GM19351 (cell line): ENCODE measurements at regions not wholly inside any gene's neighbourhood (a gene's known extent, or its start where the extent isn't known, plus 50 kb on each side); places are given as distances from the start of the nearest gene placed in this dataset.

Source experiments
- ATAC-seq: cut with Tn5 transposase; IDR thresholded peaks from one replicate; pipeline ENCODE4 v1.9.1; 2021; ENCODE audit warnings: mild to moderate bottlenecking, moderate library complexity; ENCODE audit not compliant: unreplicated experiment

DNA sequence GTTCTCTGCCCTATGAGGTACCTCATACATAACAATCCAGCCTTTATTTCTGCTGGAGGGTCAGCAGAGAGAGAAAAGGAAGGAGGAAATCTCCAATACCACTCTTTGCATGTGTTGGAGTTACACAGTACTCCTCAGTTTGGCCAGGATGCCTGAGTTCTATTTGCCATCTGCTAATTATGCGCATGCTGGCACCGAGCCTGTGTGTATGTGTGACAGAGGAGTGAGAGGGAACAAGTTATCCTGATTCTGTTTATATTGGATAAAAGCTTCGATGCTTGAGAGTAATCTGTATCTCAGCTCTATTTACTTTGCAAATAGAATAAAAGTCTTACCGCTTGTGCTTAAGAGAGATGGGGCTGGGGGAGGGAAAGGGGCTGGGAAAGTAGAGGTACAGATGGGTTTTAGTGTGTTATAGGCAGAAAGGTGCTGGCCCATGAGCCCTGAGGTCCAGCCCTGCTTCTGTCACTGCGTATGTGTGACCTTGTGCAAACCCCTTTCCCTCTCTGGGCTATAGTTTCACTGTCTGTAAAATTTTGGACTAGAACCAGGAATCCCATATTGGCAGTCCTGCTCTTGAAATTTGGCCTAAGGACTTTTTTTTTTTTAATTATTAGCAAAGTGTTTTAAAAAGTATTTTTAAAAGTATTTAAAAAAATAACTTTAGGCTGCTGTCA, 54.5 kb upstream of the PLXNA2 start:
- ATAC-seq: no peak

DNA sequence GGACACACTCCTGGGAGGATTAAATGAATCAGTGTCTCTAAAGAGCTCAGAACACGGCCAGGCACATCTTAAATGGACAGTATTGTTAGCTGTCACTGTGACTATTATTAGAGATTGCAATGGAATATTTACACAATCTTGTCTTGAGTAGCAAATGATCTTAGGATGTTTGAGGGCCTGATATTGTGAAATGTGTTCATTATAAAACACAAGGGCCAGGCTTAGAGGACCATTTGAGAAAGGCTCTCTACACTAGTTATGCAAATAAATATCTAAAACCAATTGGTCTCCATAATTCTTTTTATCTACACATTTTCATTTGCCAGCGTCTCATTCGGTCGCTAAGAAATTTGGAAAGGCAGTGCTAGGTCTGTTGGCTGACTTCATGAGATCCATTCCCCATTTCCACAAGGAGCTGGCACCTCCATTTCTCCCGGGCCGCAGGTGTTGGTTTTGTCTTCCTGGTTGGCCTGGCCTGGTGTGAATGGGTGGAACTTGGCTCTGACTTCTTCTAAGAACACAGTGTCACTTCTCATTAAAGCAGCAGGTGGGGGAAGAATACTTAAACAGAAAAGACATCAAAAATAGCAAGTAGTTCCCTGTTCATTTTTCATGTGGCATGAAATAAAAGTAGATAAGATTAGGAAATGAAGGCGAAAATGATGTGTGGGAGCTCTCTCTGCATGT, 56.0 kb upstream of the PLXNA2 start:
- no peak for ATAC-seq

DNA sequence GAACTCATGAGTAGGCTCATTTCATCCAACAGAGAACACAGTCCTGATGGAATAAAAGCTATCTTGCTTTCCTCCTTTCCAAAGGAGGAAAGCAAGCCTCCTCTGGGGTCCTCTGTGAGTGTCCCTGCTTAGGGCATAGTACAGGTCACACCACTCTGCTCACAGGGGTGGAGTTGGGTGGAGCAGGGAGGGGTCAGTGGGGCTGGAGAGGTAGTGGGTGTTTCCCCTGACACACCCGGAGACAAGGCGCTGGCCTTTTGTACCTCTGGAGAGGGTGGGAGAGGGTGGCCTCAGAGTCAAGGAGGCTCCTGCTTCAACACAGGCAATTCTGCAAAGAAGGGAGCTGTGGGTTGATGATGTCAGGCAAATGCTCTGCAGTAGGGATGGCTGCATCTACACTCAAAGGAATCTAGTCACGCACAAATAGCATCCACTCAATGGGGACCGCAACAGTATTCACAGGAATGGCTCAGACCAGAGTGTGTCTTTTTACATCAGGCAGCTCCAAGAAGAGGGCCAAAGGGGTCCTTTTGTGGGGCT, 58.6 kb upstream of the PLXNA2 start:
- no peak for ATAC-seq

DNA sequence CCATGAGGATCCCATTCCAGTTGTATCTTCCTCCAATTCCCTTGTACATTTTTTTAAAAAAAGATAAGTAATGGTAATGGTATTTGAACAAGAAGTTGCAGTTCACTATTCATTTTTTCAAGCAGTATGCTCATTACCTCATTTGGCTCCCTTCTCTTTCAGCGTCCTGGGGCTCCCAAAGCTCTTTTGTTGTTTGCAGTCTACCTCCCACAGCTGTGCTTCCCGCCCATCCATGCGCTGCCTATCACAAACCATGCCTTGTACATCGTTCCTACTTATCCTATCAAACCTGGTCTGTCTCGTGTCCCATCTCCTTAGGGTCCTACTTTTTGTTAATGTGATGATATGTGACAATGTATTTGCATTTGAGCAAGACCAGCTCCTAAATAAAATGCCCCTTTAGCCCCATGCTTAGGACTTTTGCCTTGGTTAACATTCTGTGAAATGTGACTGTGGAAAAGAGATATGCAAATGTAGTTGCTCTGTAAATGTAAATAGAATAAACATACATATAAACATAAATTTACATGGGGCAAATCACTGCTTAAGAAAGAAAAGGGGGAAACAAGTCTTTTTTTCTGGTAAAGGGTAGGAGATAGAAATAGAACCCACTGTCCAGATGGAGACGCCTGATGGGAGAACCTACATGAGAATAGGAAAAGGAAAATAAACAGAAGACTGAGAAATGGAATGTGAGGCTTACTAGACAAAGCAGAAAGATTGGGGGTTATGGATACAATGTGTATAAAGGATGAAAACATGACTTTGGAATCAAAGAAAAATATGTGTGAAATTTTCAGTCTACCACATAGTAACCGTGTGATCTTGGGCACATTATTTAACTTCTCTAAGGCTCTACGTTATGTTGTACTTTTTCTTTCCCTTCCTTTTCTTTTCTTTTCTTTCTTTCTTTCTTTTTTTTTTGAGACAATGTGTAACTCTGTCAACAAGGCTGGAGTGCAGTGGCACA, 59.8 kb upstream of the PLXNA2 start:
- no peak for ATAC-seq

DNA sequence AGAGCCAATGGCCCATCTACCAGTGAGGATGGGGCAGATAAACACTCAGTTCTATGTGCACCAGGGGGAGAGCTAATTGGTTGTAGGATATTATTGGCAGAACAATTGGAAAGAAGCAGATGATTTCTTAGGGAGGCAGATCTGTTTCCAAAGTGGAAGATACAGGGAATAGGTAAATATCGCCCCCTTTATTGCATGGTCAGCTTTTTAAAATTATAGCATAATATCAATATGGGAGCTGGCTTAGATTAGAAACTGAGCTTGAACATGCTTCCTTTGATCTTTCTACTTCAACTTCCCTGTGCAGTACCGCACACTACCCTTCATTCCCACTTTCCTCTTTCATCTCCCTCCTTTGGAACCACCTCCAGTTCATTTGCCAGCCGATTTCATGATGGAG, 64.0 kb upstream of the PLXNA2 start:
- ATAC-seq: no peak

DNA sequence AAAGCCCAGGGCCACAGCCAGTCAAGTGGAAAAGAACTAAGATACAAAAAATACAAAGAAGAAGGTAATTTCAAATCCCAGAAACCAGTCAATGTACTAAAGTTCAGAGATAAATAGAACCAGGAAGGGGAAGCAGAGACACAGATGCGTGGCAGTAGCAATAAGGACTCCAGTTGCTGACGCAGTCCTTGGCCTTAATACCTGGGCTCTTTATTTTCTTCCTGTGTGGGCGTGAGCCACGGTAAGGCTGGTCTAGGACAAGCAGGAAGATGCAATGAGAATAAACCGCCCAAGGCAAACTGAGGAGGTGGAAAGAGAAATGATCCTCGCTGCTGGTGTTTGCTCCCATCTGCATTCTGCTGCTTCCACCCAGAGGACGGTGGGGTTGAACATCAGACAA, 65.6 kb upstream of the PLXNA2 start:
- ATAC-seq: no peak

DNA sequence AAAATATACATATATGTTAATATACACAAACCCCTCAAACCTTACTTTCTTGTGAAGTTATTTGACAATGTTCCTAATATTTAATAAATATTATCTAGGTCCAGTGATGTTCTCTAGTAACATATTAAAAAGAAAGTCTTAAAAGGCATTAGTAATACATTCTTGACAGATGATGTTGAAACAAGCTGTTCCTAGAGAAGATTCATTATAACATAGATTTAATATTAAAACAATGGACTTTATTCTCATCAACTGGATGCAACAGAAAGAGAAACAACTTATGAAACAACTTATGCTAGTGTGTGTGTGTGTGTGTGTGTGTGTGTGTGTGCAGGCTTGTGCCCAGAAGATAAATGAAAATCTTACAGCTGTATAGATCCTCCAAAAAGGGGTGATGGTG, 68.5 kb upstream of the PLXNA2 start:
- no peak for ATAC-seq

DNA sequence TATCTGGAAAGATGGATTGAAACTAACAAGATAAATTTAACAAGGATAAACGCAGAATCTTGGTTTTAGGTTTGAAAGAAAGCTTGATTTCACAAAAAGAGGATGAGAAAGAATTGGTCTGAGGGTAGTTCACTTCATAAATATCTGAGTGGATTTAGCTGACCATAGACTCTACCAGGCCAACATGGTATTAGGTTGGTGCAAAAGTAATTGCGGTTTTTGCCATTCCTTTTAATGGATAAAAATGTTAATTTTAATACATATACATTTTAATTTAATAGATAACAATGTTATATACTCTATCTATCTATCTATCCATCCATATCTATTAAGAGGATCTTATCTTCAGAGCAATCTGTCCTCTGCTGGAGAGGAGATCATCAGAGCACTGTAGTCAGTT, 70.2 kb upstream of the PLXNA2 start:
- no peak for ATAC-seq

DNA sequence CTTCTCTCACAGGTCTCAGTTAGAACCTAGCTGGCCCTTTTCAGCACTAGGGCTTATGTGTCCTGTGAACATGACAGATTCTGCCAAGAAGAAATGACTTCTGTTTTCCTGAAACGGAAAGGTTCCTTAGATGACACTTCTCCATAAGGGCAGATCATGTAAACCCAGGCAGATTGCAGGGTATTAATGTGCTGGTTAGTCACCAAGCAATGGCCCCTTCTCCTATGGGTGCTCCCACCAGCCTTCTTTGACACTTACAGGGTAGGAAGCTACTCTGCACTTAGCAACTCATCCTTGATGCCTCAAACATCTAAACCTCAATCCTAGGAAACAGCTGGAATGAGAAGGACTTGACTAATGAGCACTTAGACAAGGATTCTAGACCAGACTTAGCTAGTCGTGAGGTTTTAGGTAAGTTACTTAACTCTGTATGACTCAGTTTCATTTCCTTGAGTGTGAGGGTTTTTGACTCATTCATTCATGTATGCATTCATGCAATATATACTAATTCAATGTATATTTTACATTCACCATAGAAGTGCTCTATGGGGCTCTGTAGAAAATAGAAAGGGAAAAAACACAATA, 74.1 kb upstream of the PLXNA2 start:
- ATAC-seq: no peak

DNA sequence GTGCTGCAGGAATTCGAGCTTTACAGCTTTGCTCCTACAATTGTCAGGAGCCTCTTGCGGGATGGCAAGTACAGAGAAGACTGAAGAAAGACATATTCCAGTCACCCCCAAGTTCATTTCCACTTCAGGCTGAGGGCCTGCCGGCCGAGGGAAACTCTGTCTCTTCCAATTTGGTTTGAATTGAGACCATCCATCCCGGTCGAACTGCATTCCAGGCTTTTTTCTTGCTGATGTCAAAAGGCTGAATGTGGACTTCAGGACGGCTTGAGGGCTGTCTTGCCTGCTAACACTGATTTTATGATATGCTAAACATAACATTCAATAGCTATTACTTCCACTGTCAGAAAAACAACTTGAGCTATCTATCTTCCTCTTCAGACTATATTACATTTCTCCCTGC, 79.8 kb upstream of the PLXNA2 start:
- ATAC-seq: no peak

DNA sequence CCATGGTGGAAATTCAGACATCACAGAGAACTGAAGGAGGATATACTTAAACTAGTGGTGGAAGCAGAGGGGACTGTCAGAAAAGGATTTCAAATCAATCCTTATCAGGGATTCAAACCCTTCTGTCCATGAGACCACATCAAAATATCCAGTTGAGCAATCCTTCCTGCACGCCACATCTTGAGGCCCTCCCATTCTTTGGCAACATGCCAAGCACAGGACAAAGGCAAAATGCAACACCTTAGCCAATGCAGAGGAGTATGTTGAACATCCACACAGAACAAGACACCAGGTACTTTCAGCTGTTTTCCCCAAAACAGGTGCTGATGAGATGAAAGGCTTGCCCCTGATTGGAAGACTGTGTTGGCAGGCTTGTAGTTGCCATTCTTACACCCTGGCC, 81.8 kb upstream of the PLXNA2 start:
- ATAC-seq: no peak

DNA sequence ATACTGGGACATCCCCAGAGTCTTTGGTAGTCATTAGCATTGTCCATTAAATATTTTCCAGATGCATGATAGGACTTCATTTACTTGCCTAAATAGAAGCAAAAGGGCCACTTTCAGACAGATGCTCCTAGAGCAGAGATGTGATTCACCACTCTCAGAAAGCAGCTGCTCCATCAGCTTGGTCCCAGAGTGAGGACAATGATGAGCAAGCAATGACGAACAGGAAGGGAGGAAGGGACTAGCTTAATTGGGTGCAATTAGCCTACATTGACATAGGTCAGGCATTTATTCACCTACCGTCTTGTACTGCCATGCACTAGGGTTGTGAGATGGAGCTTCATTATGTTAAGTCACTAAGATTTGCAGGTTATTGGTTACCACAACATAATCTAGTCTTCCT, 85.1 kb upstream of the PLXNA2 start:
- ATAC-seq: no peak

DNA sequence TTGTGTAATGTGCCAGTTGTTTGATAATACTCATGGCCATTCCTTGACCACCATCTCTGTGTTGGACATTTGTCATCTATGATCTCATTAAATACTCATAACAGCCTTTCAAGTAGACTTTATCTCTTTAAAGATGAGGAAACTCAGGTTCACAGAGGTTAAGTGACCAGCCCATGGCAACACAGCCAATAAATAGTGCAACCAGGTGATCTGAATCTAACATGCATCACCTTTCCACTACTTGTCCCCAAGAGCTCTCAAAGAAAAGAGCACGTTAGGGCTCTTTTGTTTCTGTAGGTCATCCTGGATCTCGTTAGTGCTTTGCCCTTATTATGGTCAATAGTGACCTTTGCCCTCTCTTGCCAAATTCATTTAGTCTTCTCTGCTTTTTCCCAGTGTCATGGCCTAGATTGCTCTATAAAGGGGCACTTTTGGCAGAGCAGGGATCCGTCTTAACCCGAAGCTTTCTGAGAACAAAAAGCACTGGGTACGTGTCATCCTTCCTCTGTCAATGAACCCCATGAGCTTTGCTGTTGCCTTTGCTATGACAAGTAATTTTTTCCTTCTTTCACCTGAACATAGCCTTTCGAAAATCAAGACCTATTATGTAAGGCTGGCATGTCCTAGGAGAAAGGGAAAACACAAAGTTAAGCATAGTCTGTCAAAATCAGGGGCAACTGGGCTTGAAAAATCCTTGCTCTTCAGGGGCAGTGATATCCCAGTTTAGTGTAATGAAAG, 88.0 kb upstream of the PLXNA2 start:
- ATAC-seq: no peak

DNA sequence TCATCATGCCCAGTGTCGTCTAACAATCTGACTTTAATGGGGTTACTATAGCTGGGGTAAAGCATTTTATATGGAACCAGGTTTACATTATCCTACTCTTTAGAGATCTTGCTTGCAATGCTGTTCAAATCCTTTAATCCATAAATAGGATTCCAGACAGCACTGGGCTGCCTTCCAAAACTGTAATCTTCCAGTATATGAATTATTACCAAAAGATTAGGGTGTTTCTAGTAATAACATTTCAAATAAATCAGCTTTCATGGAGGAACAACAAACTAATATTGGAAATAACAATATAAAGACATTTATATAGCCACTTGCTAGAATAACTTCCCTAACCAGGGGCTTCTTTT, 88.6 kb upstream of the PLXNA2 start:
- ATAC-seq: no peak

DNA sequence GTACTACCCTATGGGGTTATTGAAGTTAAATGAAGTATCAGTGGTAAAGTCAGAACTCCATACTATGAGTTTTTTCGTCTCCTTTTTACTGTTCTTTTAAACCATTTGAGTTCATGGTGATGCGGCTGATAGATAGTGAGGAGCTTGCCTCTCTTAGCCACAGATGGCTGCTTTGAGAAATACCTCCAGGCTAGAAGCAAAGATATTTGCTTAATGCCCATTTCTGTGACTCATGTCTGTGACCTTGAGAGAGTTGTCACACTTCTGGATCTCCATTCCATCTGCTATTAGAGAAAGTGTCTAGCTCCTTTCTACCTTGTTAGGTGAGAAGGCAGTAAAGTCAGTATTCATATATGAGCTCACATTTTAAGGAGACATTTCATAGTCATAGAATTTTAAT, 89.5 kb upstream of the PLXNA2 start:
- no peak for ATAC-seq

DNA sequence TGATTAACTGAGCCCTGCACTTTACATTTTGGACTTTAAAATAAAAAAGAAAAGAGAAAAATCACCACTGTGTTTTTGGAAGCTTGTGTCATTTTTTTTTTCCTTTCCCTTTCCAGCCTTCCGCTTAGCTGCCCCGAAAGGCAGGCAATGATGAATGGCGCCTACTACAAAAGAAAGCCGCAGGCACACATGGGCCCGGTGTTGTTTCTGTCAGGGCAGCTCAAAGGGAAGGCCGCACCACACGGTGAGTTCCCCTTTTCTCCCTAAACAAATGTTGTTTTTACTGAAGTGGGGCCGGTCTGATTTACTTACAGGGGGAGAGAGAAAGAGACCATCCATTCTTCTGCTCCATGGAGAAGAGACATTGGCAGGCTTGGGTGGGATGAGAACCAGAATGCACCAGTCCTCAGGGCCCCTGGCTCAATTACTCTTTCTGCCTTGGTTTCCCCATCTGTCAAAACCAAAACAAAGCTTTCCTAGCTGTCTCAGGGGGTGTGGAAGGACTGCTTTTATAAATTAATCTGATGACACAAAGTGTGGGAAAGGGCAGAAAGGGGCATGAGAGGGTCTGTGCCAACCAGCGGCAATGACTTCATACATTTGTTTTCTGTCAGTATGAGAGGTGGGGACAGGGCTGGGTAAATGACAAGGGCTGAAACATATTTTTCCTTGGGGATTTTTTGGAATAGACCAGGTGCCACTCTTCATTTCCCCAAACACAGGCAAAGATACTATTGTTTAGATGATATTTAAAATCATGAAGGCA, 91.4 kb upstream of the PLXNA2 start:
- no peak for ATAC-seq

DNA sequence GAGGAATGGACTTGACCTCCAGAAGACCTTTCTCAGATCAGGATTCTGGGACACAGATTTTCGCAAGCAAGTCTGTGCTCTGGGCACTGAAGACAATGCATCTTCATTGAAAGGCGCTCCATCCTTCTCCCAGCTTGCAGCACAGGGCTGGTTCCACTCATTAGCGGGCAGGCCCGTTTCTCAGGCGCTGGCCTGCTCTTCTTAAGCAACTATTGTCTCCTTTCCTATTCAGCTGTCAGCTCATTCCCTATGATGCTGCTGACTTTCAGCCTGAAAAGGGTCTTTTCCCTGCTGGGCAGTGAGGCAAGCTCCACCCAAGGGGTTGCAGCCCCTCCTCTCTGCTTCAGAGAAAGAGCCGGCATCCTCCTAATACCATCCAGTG, 91.9 kb upstream of the PLXNA2 start:
- no peak for ATAC-seq

DNA sequence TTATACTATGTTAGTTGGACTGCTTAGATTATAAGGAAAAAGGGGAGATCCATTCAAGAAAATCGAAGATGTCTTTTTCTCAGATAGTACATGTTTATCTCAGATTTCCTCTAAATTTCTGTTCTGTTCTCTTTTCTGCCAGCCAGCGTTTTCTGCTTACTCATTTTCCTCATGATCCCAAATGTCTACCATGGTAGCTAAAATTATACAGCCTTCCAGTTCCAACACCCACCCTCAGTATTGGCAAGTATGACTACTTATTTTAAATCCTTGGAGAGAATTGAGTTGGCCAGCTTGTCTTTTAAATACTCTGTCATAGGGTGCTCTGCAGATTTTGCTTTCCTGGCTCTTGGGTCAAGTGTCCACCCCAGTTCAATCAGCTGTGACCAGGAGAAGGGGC, 95.7 kb upstream of the PLXNA2 start:
- no peak for ATAC-seq

DNA sequence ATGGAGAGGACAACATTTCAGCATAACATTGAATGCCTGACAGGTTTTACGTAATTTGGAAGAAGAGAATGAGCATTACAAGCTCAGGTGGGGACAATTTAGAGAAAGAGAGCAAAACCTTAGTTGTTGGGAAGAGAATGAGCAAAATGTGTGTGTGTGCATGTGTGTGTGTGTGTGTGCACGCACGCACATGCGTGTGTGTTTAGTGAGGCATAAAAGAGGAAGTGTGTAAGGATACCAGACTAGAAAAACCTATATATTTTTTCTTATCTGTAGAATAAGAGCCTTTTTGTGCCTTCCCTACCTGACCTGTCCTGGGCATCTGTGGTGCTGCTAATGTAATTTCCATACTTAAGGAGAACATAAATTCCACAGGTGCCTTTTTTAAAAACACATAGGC, 99.0 kb upstream of the PLXNA2 start:
- ATAC-seq: no peak
